ENCODE measurements at regions not wholly inside any gene's neighbourhood (a gene's known extent, or its start where the extent isn't known, plus 50 kb on each side); places are given as distances from the start of the nearest gene placed in this dataset.

GRCh38 chr1:72780212-72780611, 497.9 kb upstream of the NEGR1 start:
- no peak for ATAC-seq
- TF ChIP-seq TSHZ2 (CRISPR knock-in tag; IDR thresholded peaks at IDR 0.05) (peak; percentile 81), TCF4 (CRISPR knock-in tag; IDR thresholded peaks at IDR 0.05; ENCODE audit: borderline replicate concordance) (peak; percentile 88), PATZ1 (CRISPR knock-in tag; IDR thresholded peaks at IDR 0.05; ENCODE audit: borderline replicate concordance) (no peak)

GRCh38 chr1:72777918-72778317, 495.6 kb upstream of the NEGR1 start:
- no peak for TF ChIP-seq ZFP30 (CRISPR knock-in tag; IDR thresholded peaks at IDR 0.05)
- TF ChIP-seq ZNF565 (CRISPR knock-in tag; conservative IDR thresholded peaks at IDR 0.05; ENCODE audit: low read depth): no peak
- TF ChIP-seq TSHZ2 (CRISPR knock-in tag; IDR thresholded peaks at IDR 0.05): no peak
- TF ChIP-seq CREB5 (CRISPR knock-in tag; IDR thresholded peaks at IDR 0.05; ENCODE audit: low read depth): no peak
- TF ChIP-seq ESRRG (CRISPR knock-in tag; IDR thresholded peaks at IDR 0.05): no peak
- TF ChIP-seq TOX (CRISPR knock-in tag; IDR thresholded peaks at IDR 0.05; ENCODE audit: borderline replicate concordance): no peak

GRCh38 chr1:72763481-72763880, 481.1 kb upstream of the NEGR1 start:
- no peak for ATAC-seq
- no peak for TF ChIP-seq TOX (CRISPR knock-in tag; IDR thresholded peaks at IDR 0.05; ENCODE audit: borderline replicate concordance)
- TF ChIP-seq PATZ1 (CRISPR knock-in tag; IDR thresholded peaks at IDR 0.05; ENCODE audit: borderline replicate concordance): no peak
- TF ChIP-seq BACH2 (CRISPR knock-in tag; IDR thresholded peaks at IDR 0.05; ENCODE audit: borderline replicate concordance): no peak
- no peak for TF ChIP-seq ZNF565 (CRISPR knock-in tag; conservative IDR thresholded peaks at IDR 0.05; ENCODE audit: low read depth)
- TF ChIP-seq OSR1 (CRISPR knock-in tag; IDR thresholded peaks at IDR 0.05): no peak
- TF ChIP-seq TCF4 (CRISPR knock-in tag; IDR thresholded peaks at IDR 0.05; ENCODE audit: borderline replicate concordance): no peak
- no peak for TF ChIP-seq ESRRG (CRISPR knock-in tag; IDR thresholded peaks at IDR 0.05)
- TF ChIP-seq CSRNP3 (CRISPR knock-in tag; IDR thresholded peaks at IDR 0.05): no peak
- no peak for TF ChIP-seq SNAI2 (CRISPR knock-in tag; IDR thresholded peaks at IDR 0.05)
- TF ChIP-seq CSDC2 (CRISPR knock-in tag; IDR thresholded peaks at IDR 0.05): no peak
- no peak for TF ChIP-seq PPARA (CRISPR knock-in tag; IDR thresholded peaks at IDR 0.05; ENCODE audit: borderline replicate concordance)
- TF ChIP-seq ZC3H10 (CRISPR knock-in tag; IDR thresholded peaks at IDR 0.05): no peak
- TF ChIP-seq ZNF8 (CRISPR knock-in tag; IDR thresholded peaks at IDR 0.05): no peak
- TF ChIP-seq RARB (CRISPR knock-in tag; IDR thresholded peaks at IDR 0.05): no peak
- no peak for TF ChIP-seq ISL1 (CRISPR knock-in tag; IDR thresholded peaks at IDR 0.05)

More at GRCh38 chr1:72777918-72778317, 495.6 kb upstream of the NEGR1 start:
- no peak for ATAC-seq
